KMS-11 (cell line): ENCODE measurements at regions not wholly inside any gene's neighbourhood (a gene's known extent, or its start where the extent isn't known, plus 50 kb on each side); places are given as distances from the start of the nearest gene placed in this dataset.
A peak's percentile ranks its signal among the peaks of the same experiment; 100 is the strongest.

Experiments
- H2AFZ ChIP-seq: fragments of 200-600 bp; sonication (generic); 2 replicates; pipeline ENCODE4 v1.6.1; 2016; ENCODE audit warnings: antibody characterized with exemption, mixed run types, low read depth
- H3K27ac ChIP-seq: fragments of 200-600 bp; sonication (generic); 2 replicates; pipeline ENCODE4 v1.6.1; 2016; ENCODE audit warnings: mild to moderate bottlenecking, mixed run types
- H3K27me3 ChIP-seq: fragments of 200-600 bp; sonication (generic); 2 replicates; pipeline ENCODE4 v1.6.1; 2017; ENCODE audit warnings: mild to moderate bottlenecking, low read depth, mixed run types, moderate library complexity; ENCODE audit not compliant: insufficient read depth
- H3K36me3 ChIP-seq: fragments of 200-600 bp; sonication (generic); 2 replicates; pipeline ENCODE4 v1.6.1; 2017; ENCODE audit warnings: mild to moderate bottlenecking, mixed run types; ENCODE audit not compliant: insufficient read depth
- H3K4me1 ChIP-seq: fragments of 200-600 bp; sonication (generic); 2 replicates; pipeline ENCODE4 v1.6.1; 2016; ENCODE audit warnings: mild to moderate bottlenecking, low read depth, mixed run types; ENCODE audit not compliant: poor library complexity, severe bottlenecking
- H3K4me2 ChIP-seq: fragments of 200-600 bp; sonication (generic); 2 replicates; pipeline ENCODE4 v1.7.0; 2016; ENCODE audit warnings: mild to moderate bottlenecking, mixed run types
- H3K4me3 ChIP-seq: fragments of 200-600 bp; sonication (generic); IDR thresholded peaks from 2 replicates; pipeline ENCODE4 v1.6.1; 2017; ENCODE audit warnings: low read depth, low read length, mixed read lengths; ENCODE audit not compliant: insufficient read depth
- H3K79me2 ChIP-seq: fragments of 200-600 bp; sonication (generic); 2 replicates; pipeline ENCODE4 v1.6.1; 2016; ENCODE audit warnings: low read depth, mixed run types; ENCODE audit not compliant: insufficient read depth
- H3K9ac ChIP-seq: fragments of 200-600 bp; sonication (generic); 2 replicates; pipeline ENCODE4 v1.6.1; 2016; ENCODE audit warnings: mild to moderate bottlenecking, mixed run types
- H4K20me1 ChIP-seq: fragments of 200-600 bp; sonication (generic); 2 replicates; pipeline ENCODE4 v1.6.1; 2016; ENCODE audit warnings: mild to moderate bottlenecking, mixed run types; ENCODE audit not compliant: insufficient read depth
- TF ChIP-seq, protein P1 (sequence below): fragments of 200-600 bp; sonication (generic); conservative IDR thresholded peaks from 2 replicates; pipeline ENCODE4 v1.6.1; 2017; ENCODE audit warnings: low read depth, mild to moderate bottlenecking, antibody characterized with exemption, low read length, moderate library complexity, mixed read lengths

DNA sequence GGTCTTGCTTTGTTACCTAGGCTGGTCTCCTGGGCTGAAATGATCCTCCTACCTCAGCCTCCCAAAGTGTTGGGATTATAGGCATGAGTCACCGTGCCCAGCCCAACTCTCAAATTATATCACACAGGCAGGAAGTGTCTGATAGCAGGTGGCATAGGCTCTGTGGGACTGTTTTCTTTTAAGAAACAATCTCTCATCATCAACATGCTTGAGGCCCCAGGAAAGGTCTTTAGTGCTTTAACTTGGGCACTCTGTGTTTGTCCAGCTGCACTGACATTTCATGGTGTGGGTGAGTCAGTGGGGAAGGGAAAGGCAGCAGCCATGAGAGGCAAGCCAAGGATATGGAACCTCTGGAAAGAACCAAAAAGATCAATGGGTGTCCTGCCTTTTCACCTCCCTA is 88.1 kb upstream of the TSPAN5 start:
- Histone ChIP-seq H3K4me1 (no peaks in the 10 kb centered on the region), H3K36me3 (no peaks in the 10 kb centered on the region), H3K79me2 (no peaks in the 10 kb centered on the region), H4K20me1 (no peaks in the 10 kb centered on the region), H3K27ac (no peak overlapping the region), H3K9ac (no peak overlapping the region), H3K4me2 (no peak overlapping the region), H3K4me3 (no peak overlapping the region), H3K27me3 (no peaks in the 10 kb centered on the region), H2AFZ (no peak overlapping the region)
- TF ChIP-seq, protein P1, sequence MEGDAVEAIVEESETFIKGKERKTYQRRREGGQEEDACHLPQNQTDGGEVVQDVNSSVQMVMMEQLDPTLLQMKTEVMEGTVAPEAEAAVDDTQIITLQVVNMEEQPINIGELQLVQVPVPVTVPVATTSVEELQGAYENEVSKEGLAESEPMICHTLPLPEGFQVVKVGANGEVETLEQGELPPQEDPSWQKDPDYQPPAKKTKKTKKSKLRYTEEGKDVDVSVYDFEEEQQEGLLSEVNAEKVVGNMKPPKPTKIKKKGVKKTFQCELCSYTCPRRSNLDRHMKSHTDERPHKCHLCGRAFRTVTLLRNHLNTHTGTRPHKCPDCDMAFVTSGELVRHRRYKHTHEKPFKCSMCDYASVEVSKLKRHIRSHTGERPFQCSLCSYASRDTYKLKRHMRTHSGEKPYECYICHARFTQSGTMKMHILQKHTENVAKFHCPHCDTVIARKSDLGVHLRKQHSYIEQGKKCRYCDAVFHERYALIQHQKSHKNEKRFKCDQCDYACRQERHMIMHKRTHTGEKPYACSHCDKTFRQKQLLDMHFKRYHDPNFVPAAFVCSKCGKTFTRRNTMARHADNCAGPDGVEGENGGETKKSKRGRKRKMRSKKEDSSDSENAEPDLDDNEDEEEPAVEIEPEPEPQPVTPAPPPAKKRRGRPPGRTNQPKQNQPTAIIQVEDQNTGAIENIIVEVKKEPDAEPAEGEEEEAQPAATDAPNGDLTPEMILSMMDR, result no peak

GRCh38 chr4:98745366-98745765 is 87.0 kb upstream of the TSPAN5 start:
- Histone ChIP-seq H4K20me1 (no peaks in the 10 kb centered on the region), H3K9ac (no peak overlapping the region), H3K4me2 (no peak overlapping the region), H3K4me3 (no peak overlapping the region), H3K4me1 (no peaks in the 10 kb centered on the region), H2AFZ (no peak overlapping the region), H3K79me2 (no peaks in the 10 kb centered on the region), H3K27me3 (no peaks in the 10 kb centered on the region), H3K27ac (no peak overlapping the region), H3K36me3 (no peaks in the 10 kb centered on the region)
- TF ChIP-seq, protein P1, result 0 out of 2 replicates have a peak, but pooled peaks have one; percentile 30

GRCh38 chr4:98744372-98745150 is 86.2 kb upstream of the TSPAN5 start:
- no peaks in the 10 kb centered on the region for H4K20me1 ChIP-seq
- no peak overlapping the region for H3K4me2 ChIP-seq
- H3K27me3 ChIP-seq, result no peaks in the 10 kb centered on the region
- no peak overlapping the region for H3K27ac ChIP-seq
- H3K9ac ChIP-seq, result no peak overlapping the region
- H3K4me3 ChIP-seq, result no peak overlapping the region
- TF ChIP-seq, protein P1, result no peak
- H3K36me3 ChIP-seq, result no peaks in the 10 kb centered on the region
- H2AFZ ChIP-seq, result no peak overlapping the region
- H3K79me2 ChIP-seq, result no peaks in the 10 kb centered on the region
- H3K4me1 ChIP-seq, result no peaks in the 10 kb centered on the region

DNA sequence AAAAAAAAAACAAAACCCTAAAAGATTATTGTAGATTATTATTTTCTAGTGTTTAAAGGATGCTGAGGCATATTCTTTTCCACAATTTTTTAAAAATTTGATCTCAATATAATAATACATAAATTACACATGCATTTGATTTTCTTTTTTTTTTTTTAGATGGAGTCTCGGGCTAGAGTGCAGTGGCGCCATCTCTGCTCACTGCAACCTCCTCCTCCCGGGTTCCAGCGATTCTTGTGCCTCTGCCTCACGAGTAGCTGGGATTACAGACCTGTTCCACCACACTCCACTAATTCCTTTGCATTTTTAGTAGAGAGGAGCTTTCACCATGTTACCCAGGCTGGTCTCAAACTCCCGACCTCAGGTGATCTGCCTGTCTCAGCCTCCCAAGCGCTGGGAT is 83.5 kb upstream of the TSPAN5 start:
- H3K79me2 ChIP-seq, result no peaks in the 10 kb centered on the region
- TF ChIP-seq, protein P1, result no peak
- no peaks in the 10 kb centered on the region for H4K20me1 ChIP-seq
- no peak overlapping the region for H3K9ac ChIP-seq
- no peak overlapping the region for H3K4me2 ChIP-seq
- H3K4me3 ChIP-seq, result no peak overlapping the region
- no peak overlapping the region for H3K27ac ChIP-seq
- H3K4me1 ChIP-seq, result no peaks in the 10 kb centered on the region
- H2AFZ ChIP-seq, result no peak overlapping the region
- no peaks in the 10 kb centered on the region for H3K36me3 ChIP-seq
- no peaks in the 10 kb centered on the region for H3K27me3 ChIP-seq
